ENCODE measurements at regions not wholly inside any gene's neighbourhood (a gene's known extent, or its start where the extent isn't known, plus 50 kb on each side); places are given as distances from the start of the nearest gene placed in this dataset.

- TF ChIP-seq EZH2phosphoT487 (IDR thresholded peaks at IDR 0.05; ENCODE audit: low read depth, severe bottlenecking, unreplicated experiment) (no peak), CTCF (IDR thresholded peaks at IDR 0.05; ENCODE audit: poor library complexity) (no peak), EZH2 (IDR thresholded peaks at IDR 0.05; ENCODE audit: borderline replicate concordance) (no peak)
Observed at GRCh38 chr5:173696216-173696615, 79.8 kb upstream of the BOD1 start.

Data from hepatocyte (in vitro differentiated cells).